Skin of body (tissue), 1 donor: ENCODE measurements at regions not wholly inside any gene's neighbourhood (a gene's known extent, or its start where the extent isn't known, plus 50 kb on each side); places are given as distances from the start of the nearest gene placed in this dataset.
"Not testable (repeated sequence)": the region's sequence is repeated elsewhere in the genome, so short reads cannot be mapped to it uniquely, and the experiment has no call there.

Source experiments
- DNase-seq: peaks from one replicate; lab custom pipeline; 2025; lab: John Stamatoyannopoulos, UW

- no peak for DNase-seq
Observed at GRCh38 chr16:80015566-80015965, 415.0 kb upstream of the MAF start.

- no peak for DNase-seq
Observed at GRCh38 chr16:80014241-80014939, 413.9 kb upstream of the MAF start.

- no peak for DNase-seq
Observed at GRCh38 chr16:80012586-80012985, 412.0 kb upstream of the MAF start.

- DNase-seq = no peak
Observed at GRCh38 chr16:80009971-80010659, 409.6 kb upstream of the MAF start.

GRCh38 chr16:80008857-80009256 is 408.3 kb upstream of the MAF start:
- DNase-seq = no peak

- DNase-seq = no peak
Observed at GRCh38 chr16:80007231-80007630, 406.7 kb upstream of the MAF start.

- DNase-seq = peak; percentile 60
Observed at GRCh38 chr16:80006241-80007215, 406.0 kb upstream of the MAF start.

GRCh38 chr16:80004113-80004512 is 403.6 kb upstream of the MAF start:
- no peak for DNase-seq

- no peak for DNase-seq
Observed at GRCh38 chr16:80002261-80002660, 401.7 kb upstream of the MAF start.

- no peak for DNase-seq
Observed at GRCh38 chr16:79998143-79998542, 397.6 kb upstream of the MAF start.

- no peak for DNase-seq
Observed at GRCh38 chr16:79997257-79997656, 396.7 kb upstream of the MAF start.

- no peak for DNase-seq
Observed at GRCh38 chr16:79996321-79996720, 395.8 kb upstream of the MAF start.

GRCh38 chr16:79995315-79995714 is 394.8 kb upstream of the MAF start:
- no peak for DNase-seq

- DNase-seq = no peak
Observed at GRCh38 chr16:79994418-79994817, 393.9 kb upstream of the MAF start.

- no peak for DNase-seq
Observed at GRCh38 chr16:79993629-79994209, 393.2 kb upstream of the MAF start.

- no peak for DNase-seq
Observed at GRCh38 chr16:79991969-79992368, 391.4 kb upstream of the MAF start.

GRCh38 chr16:79988721-79989220 is 388.2 kb upstream of the MAF start:
- no peak for DNase-seq

GRCh38 chr16:79988089-79988488 is 387.6 kb upstream of the MAF start:
- no peak for DNase-seq

GRCh38 chr16:79986352-79986751 is 385.8 kb upstream of the MAF start:
- no peak for DNase-seq

GRCh38 chr16:79985606-79986005 is 385.1 kb upstream of the MAF start:
- no peak for DNase-seq

- not testable (repeated sequence) for DNase-seq
Observed at GRCh38 chr16:79984149-79984548, 383.6 kb upstream of the MAF start.
